GF-D8 (cell line): ENCODE measurements at regions not wholly inside any gene's neighbourhood (a gene's known extent, or its start where the extent isn't known, plus 50 kb on each side); places are given as distances from the start of the nearest gene placed in this dataset.
"Not testable (repeated sequence)": the region's sequence is repeated elsewhere in the genome, so short reads cannot be mapped to it uniquely, and the experiment has no call there.

Experiments used
- DNase-seq: peaks from one replicate; lab custom pipeline; 2025; lab: John Stamatoyannopoulos, UW

- no peak for DNase-seq
These were observed 633.9 kb upstream of the CPEB2 start for GRCh38 chr4:14368391-14368790.

GRCh38 chr4:14371131-14371530 is 631.1 kb upstream of the CPEB2 start:
- DNase-seq, result no peak

- no peak for DNase-seq
These were observed 626.5 kb upstream of the CPEB2 start for GRCh38 chr4:14375816-14376215.

- no peak for DNase-seq
These were observed 623.1 kb upstream of the CPEB2 start for GRCh38 chr4:14379183-14379582.

GRCh38 chr4:14383652-14384051 is 618.6 kb upstream of the CPEB2 start:
- DNase-seq, result no peak

GRCh38 chr4:14384824-14385223 is 617.5 kb upstream of the CPEB2 start:
- DNase-seq, result no peak

- DNase-seq, result no peak
These were observed 616.1 kb upstream of the CPEB2 start for GRCh38 chr4:14386196-14386595.

GRCh38 chr4:14387647-14388046 is 614.6 kb upstream of the CPEB2 start:
- no peak for DNase-seq

- DNase-seq, result no peak
These were observed 609.9 kb upstream of the CPEB2 start for GRCh38 chr4:14392378-14392777.

- DNase-seq, result no peak
These were observed 606.1 kb upstream of the CPEB2 start for GRCh38 chr4:14396183-14396582.

GRCh38 chr4:14399848-14400247 is 602.4 kb upstream of the CPEB2 start:
- DNase-seq, result no peak

- DNase-seq, result no peak
These were observed 602.0 kb upstream of the CPEB2 start for GRCh38 chr4:14400307-14400706.

- DNase-seq, result no peak
These were observed 599.1 kb upstream of the CPEB2 start for GRCh38 chr4:14403132-14403531.

- DNase-seq, result no peak
These were observed 597.6 kb upstream of the CPEB2 start for GRCh38 chr4:14404730-14405129.

- DNase-seq, result no peak
These were observed 591.8 kb upstream of the CPEB2 start for GRCh38 chr4:14410516-14410915.

GRCh38 chr4:14415146-14415545 is 587.1 kb upstream of the CPEB2 start:
- no peak for DNase-seq

- no peak for DNase-seq
These were observed 582.8 kb upstream of the CPEB2 start for GRCh38 chr4:14419516-14419915.

GRCh38 chr4:14426297-14426696 is 576.0 kb upstream of the CPEB2 start:
- not testable (repeated sequence) for DNase-seq

- DNase-seq, result no peak
These were observed 574.2 kb upstream of the CPEB2 start for GRCh38 chr4:14428125-14428524.

- no peak for DNase-seq
These were observed 570.8 kb upstream of the CPEB2 start for GRCh38 chr4:14431155-14432134.

- DNase-seq, result no peak
These were observed 567.8 kb upstream of the CPEB2 start for GRCh38 chr4:14434483-14434882.

- no peak for DNase-seq
These were observed 567.4 kb upstream of the CPEB2 start for GRCh38 chr4:14434916-14435315.

GRCh38 chr4:14441561-14441960 is 560.7 kb upstream of the CPEB2 start:
- no peak for DNase-seq

GRCh38 chr4:14445882-14446281 is 556.4 kb upstream of the CPEB2 start:
- no peak for DNase-seq
